CMK (cell line): ENCODE measurements at regions not wholly inside any gene's neighbourhood (a gene's known extent, or its start where the extent isn't known, plus 50 kb on each side); places are given as distances from the start of the nearest gene placed in this dataset.

Experiments used
- DNase-seq: peaks from one replicate; pipeline ENCODE4 v3.0.0-alpha.2; 2010; ENCODE audit warnings: low read depth

DNA sequence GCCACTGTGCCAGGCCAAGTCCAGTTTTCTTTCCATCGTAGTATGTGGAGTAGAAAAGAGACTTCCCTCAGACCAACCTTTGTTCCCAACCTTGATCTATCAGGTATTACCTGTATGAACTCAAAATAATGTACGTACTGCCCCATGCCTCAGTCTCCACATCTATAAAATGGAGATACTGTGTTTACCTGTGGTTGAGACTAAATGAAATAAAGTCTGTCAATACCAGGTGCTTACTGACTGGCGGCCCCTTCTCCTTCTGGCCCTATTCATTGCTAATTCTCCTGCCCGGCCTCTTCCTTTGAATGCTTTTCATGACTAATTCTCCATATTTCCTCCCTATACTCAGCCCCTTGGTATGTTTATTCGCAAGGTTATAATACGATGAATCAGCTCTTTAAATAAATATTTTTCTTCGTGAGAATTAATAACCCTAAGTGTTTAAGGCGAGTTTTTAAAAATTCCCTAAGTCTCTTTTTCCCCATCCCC is 89.6 kb upstream of the BASP1 start:
- no peak for DNase-seq

- DNase-seq, result no peak
These were observed 88.2 kb upstream of the BASP1 start for GRCh38 chr5:17129093-17129849.

DNA sequence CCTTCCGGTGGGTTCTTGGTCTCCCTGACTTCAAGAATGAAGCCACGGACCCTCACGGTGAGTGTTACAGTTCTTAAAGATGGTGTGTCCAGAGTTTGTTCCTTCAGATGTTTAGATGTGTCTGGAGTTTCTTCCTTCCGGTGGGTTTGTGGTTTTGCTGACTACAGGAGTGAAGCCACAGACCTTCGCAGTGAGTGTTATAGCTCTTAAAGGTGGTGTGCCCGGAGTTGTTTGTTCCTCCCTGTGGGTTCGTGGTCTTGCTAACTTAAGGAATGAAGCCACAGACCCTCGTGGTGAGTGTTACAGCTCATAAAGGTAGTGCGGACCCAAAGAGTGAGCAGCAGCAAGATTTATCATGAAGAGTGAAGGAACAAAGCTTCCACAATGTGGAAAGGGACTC is 87.1 kb upstream of the BASP1 start:
- DNase-seq, result peak; percentile 26

DNA sequence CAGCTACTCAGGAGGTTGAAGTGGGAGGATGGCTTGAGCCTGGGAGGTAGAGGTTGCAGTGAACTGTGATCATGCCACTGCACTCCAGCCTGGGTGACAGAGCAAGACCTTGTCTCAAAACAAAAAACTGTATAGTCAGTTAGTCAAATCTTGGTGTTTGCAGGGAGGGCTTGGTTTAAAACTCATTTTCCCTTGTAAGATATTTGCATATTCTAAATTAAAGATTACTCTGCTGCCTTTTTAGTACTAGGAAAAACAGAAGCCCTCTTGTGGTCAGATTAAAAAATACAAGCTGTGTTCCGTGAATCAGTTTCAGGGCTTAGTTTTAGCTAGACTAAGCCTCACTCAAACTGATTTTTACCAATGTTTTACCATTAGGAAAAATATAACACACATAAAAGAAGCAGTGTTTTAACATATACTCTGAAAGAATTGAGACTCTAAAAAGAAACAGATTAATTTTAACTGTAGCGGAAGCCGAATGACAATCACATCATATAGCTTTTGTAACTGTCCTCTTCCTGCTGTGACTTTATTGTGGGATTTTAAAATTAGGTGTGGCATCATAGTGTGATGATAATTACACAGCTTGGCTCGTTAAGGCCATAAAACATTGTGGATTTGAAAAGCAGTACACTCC is 84.9 kb upstream of the BASP1 start:
- DNase-seq, result peak; percentile 17

GRCh38 chr5:17135050-17135449 is 82.4 kb upstream of the BASP1 start:
- no peak for DNase-seq

DNA sequence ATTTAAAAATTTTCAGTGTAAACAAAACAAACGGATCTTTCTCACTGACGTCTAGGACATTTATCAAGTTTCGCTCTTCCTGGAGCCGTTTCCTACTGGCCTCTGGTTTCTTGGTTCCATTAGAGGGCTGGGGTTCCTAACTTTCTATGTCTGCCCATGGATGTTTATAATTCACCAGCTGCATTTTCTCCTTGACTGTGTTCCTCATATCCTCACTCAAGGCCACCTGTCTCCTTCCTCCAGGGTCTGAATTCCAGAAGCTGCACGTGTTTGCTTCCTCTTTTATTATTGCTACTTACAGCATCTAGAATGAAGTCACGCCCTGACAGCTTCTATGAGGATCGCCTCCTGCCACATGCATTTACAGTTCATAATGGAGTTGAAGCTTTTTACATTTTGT is 74.1 kb upstream of the BASP1 start:
- DNase-seq, result no peak

DNA sequence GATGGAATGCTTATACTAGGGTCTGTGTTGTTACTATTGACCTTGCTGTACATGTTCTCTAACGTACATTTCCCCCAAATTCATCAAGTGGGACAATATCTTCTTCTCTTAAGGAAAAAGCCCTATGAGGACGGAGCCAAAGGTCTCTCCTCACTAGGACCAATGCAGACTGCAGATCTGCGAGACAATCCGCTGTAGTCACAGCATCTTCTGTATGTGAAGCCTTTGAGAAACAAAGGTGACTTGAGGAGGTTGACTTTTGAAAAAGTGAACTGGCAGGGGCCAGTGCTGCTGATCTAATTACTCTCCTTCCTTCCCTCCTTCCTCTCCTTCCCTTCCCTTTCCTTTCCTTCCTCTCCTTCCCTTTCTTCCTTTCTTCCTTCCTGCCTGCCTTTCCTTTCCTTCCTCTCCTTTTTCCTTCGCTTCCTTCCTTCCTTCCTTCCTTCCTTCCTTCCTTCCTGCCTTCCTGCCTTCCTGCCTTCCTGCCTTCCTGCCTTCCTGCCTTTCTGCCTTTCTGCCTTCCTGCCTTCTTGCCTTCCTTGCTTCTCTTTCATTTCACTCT is 71.1 kb upstream of the BASP1 start:
- DNase-seq, result no peak

GRCh38 chr5:17147170-17147569 is 70.3 kb upstream of the BASP1 start:
- no peak for DNase-seq

- DNase-seq, result no peak
These were observed 69.8 kb upstream of the BASP1 start for GRCh38 chr5:17147617-17148016.

GRCh38 chr5:17148481-17148880 is 69.0 kb upstream of the BASP1 start:
- DNase-seq, result no peak

DNA sequence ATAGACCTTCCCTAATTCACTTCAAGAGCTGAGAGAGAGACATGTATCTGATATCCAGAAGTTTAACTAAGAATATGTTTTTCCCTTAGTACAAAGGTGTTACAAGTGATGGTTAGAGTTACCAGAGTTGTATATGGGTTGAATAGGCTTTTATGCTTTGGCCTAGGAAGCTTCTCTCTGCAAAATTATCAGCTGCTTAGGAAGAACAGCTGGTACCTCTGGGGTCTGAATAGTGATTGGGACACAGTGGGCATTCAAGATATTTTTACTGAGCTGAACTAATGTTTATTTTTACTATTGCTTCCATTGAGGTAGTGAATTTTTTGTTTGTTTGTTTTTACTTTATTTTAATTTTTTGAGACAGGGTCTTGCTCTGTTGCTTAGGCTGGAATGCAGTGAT is 67.6 kb upstream of the BASP1 start:
- no peak for DNase-seq

DNA sequence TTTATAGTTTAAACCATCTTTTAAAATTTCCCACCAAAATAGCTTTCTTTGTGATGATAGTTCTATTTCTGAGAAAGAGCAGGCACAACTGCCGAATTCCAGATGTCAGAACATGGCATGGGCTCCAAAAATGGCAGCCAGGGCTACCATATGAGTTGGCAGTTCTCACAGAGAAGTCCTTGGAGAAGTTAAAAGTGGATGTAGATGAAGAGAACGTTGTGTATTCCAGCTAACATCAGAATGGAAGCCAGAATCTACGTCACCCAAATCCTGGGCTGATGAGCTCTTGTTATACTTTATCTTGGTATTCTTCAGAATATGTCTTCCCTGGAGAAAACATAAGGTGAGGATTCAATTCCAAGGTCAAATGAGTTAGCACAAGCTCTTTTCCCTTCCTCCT is 66.9 kb upstream of the BASP1 start:
- DNase-seq, result no peak

- no peak for DNase-seq
These were observed 65.7 kb upstream of the BASP1 start for GRCh38 chr5:17151686-17152085.

GRCh38 chr5:17154211-17154996 is 63.0 kb upstream of the BASP1 start:
- no peak for DNase-seq

DNA sequence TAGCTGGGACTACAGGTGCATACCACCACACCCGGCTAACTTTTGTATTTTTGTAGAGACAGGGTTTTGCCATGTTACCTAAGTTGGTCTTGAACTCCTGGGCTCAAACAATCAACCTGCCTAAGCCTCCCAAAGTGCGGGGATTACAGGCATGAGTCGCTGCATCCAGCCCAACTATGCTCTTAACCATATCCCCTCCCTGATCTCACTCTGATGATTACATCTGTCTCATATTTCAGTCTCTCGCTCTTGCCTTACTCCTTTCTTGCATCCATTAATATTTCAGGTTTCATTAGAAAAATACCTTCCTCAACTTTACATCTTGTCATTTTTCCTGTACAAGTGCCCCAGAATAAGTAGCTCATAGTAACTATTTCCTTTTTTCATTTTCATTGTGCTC is 61.0 kb upstream of the BASP1 start:
- no peak for DNase-seq

GRCh38 chr5:17157294-17157693 is 60.1 kb upstream of the BASP1 start:
- DNase-seq, result no peak

DNA sequence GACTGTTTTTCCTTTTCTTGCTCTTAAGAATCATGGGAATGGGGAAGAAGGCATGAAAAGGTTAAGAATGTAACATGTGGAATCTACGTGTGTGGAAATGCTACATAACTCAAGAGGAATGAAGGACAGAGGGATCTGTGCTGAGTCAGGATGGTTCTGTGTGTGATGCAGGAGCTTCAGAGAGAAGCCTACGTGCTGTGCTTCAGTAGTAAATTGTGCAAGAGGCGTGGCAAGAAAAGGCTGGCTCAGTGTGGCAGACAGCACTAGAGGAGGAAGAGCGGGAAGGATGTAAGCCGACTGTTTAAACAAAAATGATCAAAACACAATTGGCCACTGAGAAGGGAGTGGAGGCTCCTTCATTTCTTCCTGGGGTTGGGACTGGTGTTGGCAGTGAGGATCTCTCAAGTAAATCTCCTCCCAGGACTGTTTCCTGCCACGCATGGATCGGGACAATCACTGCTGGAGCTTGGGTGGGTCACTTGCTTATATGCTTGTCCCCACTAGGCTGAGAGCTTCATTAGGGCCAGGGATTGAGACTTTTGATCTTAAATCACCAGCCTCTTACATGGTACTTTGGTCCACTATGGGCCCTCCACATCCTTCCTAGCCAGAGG is 59.4 kb upstream of the BASP1 start:
- DNase-seq, result no peak

- DNase-seq, result no peak
These were observed 56.7 kb upstream of the BASP1 start for GRCh38 chr5:17160756-17161040.

DNA sequence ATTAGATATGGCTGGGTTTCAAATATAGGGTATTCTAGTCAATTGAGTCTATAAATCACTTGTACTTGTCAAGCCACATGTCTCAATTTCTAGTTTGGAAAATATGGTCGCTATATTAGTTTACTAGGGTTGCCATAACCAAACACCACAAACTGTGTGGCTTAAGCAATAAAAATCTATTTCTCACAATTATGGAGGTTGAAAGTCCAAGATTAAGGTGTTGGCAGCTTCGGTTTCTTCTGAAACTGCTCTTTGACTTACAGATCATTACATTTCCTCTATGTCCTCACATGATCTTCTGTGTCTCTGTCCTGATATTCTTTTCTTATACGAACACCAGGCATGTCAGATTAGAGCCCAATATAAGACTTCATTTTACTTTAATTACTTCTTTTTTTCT is 55.8 kb upstream of the BASP1 start:
- no peak for DNase-seq

DNA sequence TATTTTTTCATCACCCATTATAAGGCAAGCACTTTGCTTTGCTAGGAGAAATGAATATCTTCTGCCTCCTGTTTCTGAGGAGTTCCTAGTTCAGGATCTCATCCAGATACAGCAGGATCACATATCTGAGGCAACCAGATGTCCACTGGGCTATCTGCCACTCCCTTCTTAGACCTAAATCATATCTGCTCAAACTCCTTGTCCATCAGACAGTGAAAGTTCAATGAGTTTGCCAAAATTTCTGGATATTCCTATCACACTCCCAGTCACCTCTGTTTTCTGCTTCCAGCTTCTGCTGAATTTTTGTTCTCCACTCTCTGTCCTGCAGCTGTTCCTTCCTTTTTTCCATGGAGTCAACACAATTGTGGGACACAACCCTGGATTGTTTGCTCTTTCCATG is 54.2 kb upstream of the BASP1 start:
- no peak for DNase-seq

GRCh38 chr5:17167171-17167891 is 50.1 kb upstream of the BASP1 start:
- DNase-seq, result no peak
